Ishikawa (cell line): ENCODE measurements at regions not wholly inside any gene's neighbourhood (a gene's known extent, or its start where the extent isn't known, plus 50 kb on each side); places are given as distances from the start of the nearest gene placed in this dataset.

Source experiments
- CEBPB ChIP-seq: IDR thresholded peaks from 2 replicates; pipeline ENCODE4 v1.6.1; 2012
- EGR1 ChIP-seq: IDR thresholded peaks from 2 replicates; pipeline ENCODE4 v1.6.1; 2012
- EP300 ChIP-seq: IDR thresholded peaks from 2 replicates; pipeline ENCODE4 v1.6.1; 2012; ENCODE audit warnings: borderline replicate concordance
- FOXM1 ChIP-seq: IDR thresholded peaks from 2 replicates; pipeline ENCODE4 v1.6.1; 2012; ENCODE audit warnings: low read depth, borderline replicate concordance
- MAX ChIP-seq: IDR thresholded peaks from 2 replicates; pipeline ENCODE4 v1.6.1; 2012
- NFIC ChIP-seq: IDR thresholded peaks from 2 replicates; pipeline ENCODE4 v1.6.1; 2012
- TAF1 ChIP-seq: IDR thresholded peaks from 2 replicates; pipeline ENCODE4 v1.6.1; 2012; ENCODE audit warnings: low read depth, mild to moderate bottlenecking
- YY1 ChIP-seq: IDR thresholded peaks from 2 replicates; pipeline ENCODE4 v1.6.1; 2012; ENCODE audit warnings: low read depth

- TF ChIP-seq CEBPB (no peak), NFIC (no peak), MAX (no peak), EGR1 (no peak), TAF1 (no peak), FOXM1 (no peak), YY1 (no peak), EP300 (no peak)
Observed at GRCh38 chr3:115336836-115337235, 189.7 kb upstream of the ZBTB20 start.
